Aorta (tissue), 5 donors: ENCODE measurements at regions not wholly inside any gene's neighbourhood (a gene's known extent, or its start where the extent isn't known, plus 50 kb on each side); places are given as distances from the start of the nearest gene placed in this dataset.

Experiments used
- ATAC-seq: fragments of 200-7000 bp; cut with Tn5 transposase; one replicate; pipeline ENCODE4 v1.9.1; 2022; ENCODE audit warnings: moderate library complexity; ENCODE audit not compliant: low FRiP score
- DNase-seq, 2 donors: peaks; one replicate each; pipeline ENCODE4 v3.0.0-alpha.2; 2020
- H3K27ac ChIP-seq, 2 donors: one replicate each; pipeline ENCODE4 v1.5.1; 2013; ENCODE audit warnings: low read length in 2 of 2, mild to moderate bottlenecking in 2 of 2, moderate library complexity in 2 of 2, control low read depth in 1 of 2, inconsistent platforms in 1 of 2, low read depth in 1 of 2
- H3K27me3 ChIP-seq, 2 donors: one replicate each; pipeline ENCODE4 v1.6.1; 2013; ENCODE audit warnings: control low read depth in 1 of 2, low read length in 1 of 2, mild to moderate bottlenecking in 1 of 2, moderate library complexity in 1 of 2; ENCODE audit not compliant: insufficient read depth in 2 of 2, control insufficient read depth in 1 of 2
- H3K36me3 ChIP-seq, 2 donors: one replicate each; pipeline ENCODE4 v1.6.1; 2013; ENCODE audit warnings: control low read depth in 1 of 2, low read length in 1 of 2, mild to moderate bottlenecking in 1 of 2; ENCODE audit not compliant: insufficient read depth in 2 of 2, control insufficient read depth in 1 of 2
- H3K4me1 ChIP-seq, 2 donors: one replicate each; pipeline ENCODE4 v1.6.1; 2013; ENCODE audit warnings: low read length in 2 of 2, control low read depth in 1 of 2, mild to moderate bottlenecking in 1 of 2, moderate library complexity in 1 of 2; ENCODE audit not compliant: insufficient read depth in 2 of 2, control insufficient read depth in 1 of 2
- H3K4me3 ChIP-seq, 2 donors: one replicate each; pipeline ENCODE4 v1.5.1; 2013; ENCODE audit warnings: low read length in 2 of 2, control low read depth in 1 of 2, mild to moderate bottlenecking in 1 of 2
- H3K9me3 ChIP-seq: one replicate; pipeline ENCODE4 v1.6.1; 2013; ENCODE audit warnings: mild to moderate bottlenecking, low read length; ENCODE audit not compliant: control insufficient read depth
- WGBS, 2 donors: extraction: QIAGEN DNeasy Blood & Tissue Kit; methylation state at CpG; one replicate each; pipeline ENCODE4 v1.1.7; 2013; 5-methylcytosine and 5-hydroxymethylcytosine counted together
- intact Hi-C, 2 donors: fragments of 100-400 bp; cut with DNase I; formaldehyde crosslinking; loops; one replicate each; pipeline versions ENCODE4 v1.14.2 to v1.15.0; 2022
- donor health status: healthy with polysubstance abuse.
- donor health status: Bipolar disorder and iron deficiency.
- donor health status: DM: no; HTN: no; CAD: no.
- donor health status: DM: no; HTN: no; CAD: no.
- donor health status: DM: yes; HTN: yes; CAD: no.

- ATAC-seq (peak; percentile 64), DNase-seq (peak; percentile 82 to 84)
- intact Hi-C loops, result loop anchor here (2.0 to 10.0 kb wide), 4 partner anchors 63 to 95 kb away; no protein-coding TSS in a partner anchor
- H3K36me3 ChIP-seq, result no peaks in the 10 kb centered on the region
- H3K9me3 ChIP-seq, result no peaks in the 10 kb centered on the region
- H3K4me3 ChIP-seq, result no peak overlapping the region
- peak overlapping the region; percentile 88 to 93 for H3K27ac ChIP-seq
- peaks cover 13 to 16% of the 10 kb centered on the region in 2 donors for H3K4me1 ChIP-seq
- WGBS, 2 donors, result 3 to 5% methylated on average over 13 of the region's 13 CpGs
- no peaks in the 10 kb centered on the region for H3K27me3 ChIP-seq
These were observed 80.2 kb upstream of the PKDCC start for GRCh38 chr2:41967476-41968181.

DNA sequence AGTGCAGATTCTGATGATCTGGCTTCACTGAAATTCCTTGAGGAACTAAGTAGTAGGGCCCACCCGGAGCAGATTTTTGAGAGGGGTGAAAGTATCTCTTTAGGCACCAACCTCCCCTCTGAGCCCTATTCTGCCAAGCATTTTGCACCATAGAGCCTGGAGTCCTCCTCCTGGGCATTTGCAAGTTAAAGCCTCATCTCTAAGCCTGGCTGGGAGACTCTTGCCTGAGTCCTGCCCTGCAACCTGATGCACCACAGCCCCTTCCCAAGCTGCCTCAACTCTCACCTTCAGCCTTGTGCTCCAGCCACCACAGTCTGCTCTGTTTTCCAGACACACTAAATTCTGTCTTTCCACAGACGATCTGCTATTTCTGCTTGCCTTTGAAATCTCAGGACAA lies 79.6 kb upstream of the PKDCC start:
- no peak for ATAC-seq
- WGBS, 2 donors, result 13 to 17% methylated on average over 2 of the region's 2 CpGs
- intact Hi-C loops, result loop anchor here (5.0 to 10.0 kb wide), 3 partner anchors 63 to 96 kb away; no protein-coding TSS in a partner anchor

GRCh38 chr2:41970988-41971660 lies 76.7 kb upstream of the PKDCC start:
- DNase-seq (no peak), ATAC-seq (no peak)
- H3K27me3 ChIP-seq, result no peaks in the 10 kb centered on the region
- peaks cover 0 to 5% of the 10 kb centered on the region in 2 donors for H3K4me1 ChIP-seq
- H3K36me3 ChIP-seq, result no peaks in the 10 kb centered on the region
- intact Hi-C loops, result no loop called here
- no peak overlapping the region for H3K27ac ChIP-seq
- WGBS, 2 donors, result 75 to 81% methylated on average over 8 of the region's 8 CpGs
- H3K9me3 ChIP-seq, result no peaks in the 10 kb centered on the region
- H3K4me3 ChIP-seq, result no peak overlapping the region

More for the DNA sequence above, 79.6 kb upstream of the PKDCC start:
- Histone ChIP-seq H3K4me1 (peaks cover 13 to 16% of the 10 kb centered on the region in 2 donors), H3K27ac (peak overlapping the region in 1 of 2 donors; percentile 88), H3K4me3 (no peak overlapping the region), H3K36me3 (no peaks in the 10 kb centered on the region), H3K9me3 (no peaks in the 10 kb centered on the region), H3K27me3 (no peaks in the 10 kb centered on the region)
- no peak for DNase-seq

GRCh38 chr2:41972179-41972578 lies 75.6 kb upstream of the PKDCC start:
- H3K36me3 ChIP-seq, result no peaks in the 10 kb centered on the region
- no peaks in the 10 kb centered on the region for H3K27me3 ChIP-seq
- no peak for DNase-seq
- intact Hi-C loops, result no loop called here
- H3K4me1 ChIP-seq, result peaks cover 0 to 4% of the 10 kb centered on the region in 2 donors
- ATAC-seq, result no peak
- H3K4me3 ChIP-seq, result no peak overlapping the region
- H3K9me3 ChIP-seq, result no peaks in the 10 kb centered on the region
- H3K27ac ChIP-seq, result no peak overlapping the region
- WGBS, 2 donors, result 93 to 98% methylated on average over 2 of the region's 2 CpGs

DNA sequence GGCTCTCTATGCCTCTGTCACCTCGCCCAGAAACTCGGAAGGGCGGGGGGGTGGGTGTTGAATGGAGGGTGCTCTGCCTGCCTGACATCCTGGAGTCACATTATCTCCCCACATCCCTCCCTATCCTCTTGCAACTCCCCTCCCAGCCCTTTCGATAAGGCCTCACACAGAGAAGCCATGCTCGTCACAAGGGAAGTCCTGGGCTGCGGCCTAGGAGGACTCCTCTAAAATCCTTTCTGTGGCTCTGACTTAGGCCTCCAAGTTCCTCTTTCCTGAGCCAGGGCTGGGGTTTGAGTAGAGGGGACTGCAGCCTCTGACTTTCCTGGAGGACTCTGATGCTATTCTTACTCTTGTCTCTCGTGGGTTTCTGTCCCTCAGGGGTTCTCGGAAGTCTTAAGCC lies 75.0 kb upstream of the PKDCC start:
- Histone ChIP-seq H3K4me3 (no peak overlapping the region), H3K36me3 (no peaks in the 10 kb centered on the region), H3K27me3 (no peaks in the 10 kb centered on the region), H3K27ac (no peak overlapping the region), H3K9me3 (no peaks in the 10 kb centered on the region), H3K4me1 (no peaks in the 10 kb centered on the region)
- 91 to 93% methylated on average over 8 of the region's 8 CpGs for WGBS, 2 donors
- DNase-seq (no peak), ATAC-seq (no peak)
- intact Hi-C loops, result no loop called here

GRCh38 chr2:41973871-41974270 lies 74.0 kb upstream of the PKDCC start:
- Histone ChIP-seq H3K27me3 (no peaks in the 10 kb centered on the region), H3K36me3 (no peaks in the 10 kb centered on the region), H3K9me3 (no peaks in the 10 kb centered on the region), H3K4me3 (no peak overlapping the region), H3K27ac (no peak overlapping the region), H3K4me1 (no peaks in the 10 kb centered on the region)
- intact Hi-C loops, result no loop called here
- WGBS, 2 donors, result 80 to 81% methylated on average over 4 of the region's 4 CpGs
- ATAC-seq, result no peak
- DNase-seq, result no peak

GRCh38 chr2:41981417-41981816 lies 66.4 kb upstream of the PKDCC start:
- H3K27me3 ChIP-seq, result no peaks in the 10 kb centered on the region

DNA sequence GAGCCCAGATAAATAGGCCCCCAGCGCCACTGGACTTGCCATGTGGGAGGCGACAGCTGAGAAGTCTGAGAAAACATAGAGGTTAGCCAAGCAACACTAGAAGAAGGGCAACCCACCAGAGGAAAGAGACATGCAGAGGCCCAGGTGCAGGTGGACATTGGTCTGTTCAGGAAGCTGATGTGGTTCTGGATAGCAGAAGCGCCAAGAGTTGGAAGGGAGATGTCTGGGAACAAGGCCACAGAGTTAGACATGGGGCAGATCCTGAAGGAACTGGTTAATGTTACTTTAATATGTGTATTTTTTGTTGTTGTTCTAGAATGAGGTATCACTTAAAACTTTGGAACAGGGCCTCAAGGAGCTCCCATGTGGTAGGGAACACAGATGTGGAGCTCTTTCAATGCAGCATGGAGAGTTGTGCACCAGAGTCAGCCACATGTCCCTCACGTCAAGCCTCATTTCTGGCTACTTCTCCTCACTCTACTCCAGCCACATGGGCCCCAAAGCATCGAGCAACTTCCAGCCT lies 62.2 kb upstream of the PKDCC start:
- Histone ChIP-seq H3K4me1 (peaks cover 0 to 4% of the 10 kb centered on the region in 2 donors), H3K9me3 (no peaks in the 10 kb centered on the region), H3K27ac (no peak overlapping the region), H3K27me3 (no peaks in the 10 kb centered on the region), H3K4me3 (no peak overlapping the region), H3K36me3 (no peaks in the 10 kb centered on the region)
- no peak for ATAC-seq
- no peak for DNase-seq
- intact Hi-C loops, result no loop called here
- 86 to 92% methylated on average over 5 of the region's 5 CpGs for WGBS, 2 donors

More at GRCh38 chr2:41981417-41981816, 66.4 kb upstream of the PKDCC start:
- 91 to 97% methylated on average over 1 of the region's 1 CpG for WGBS, 2 donors
- DNase-seq (no peak), ATAC-seq (no peak)
- intact Hi-C loops, result no loop called here
- H3K4me3 ChIP-seq, result no peak overlapping the region
- H3K9me3 ChIP-seq, result no peaks in the 10 kb centered on the region
- H3K4me1 ChIP-seq, result no peaks in the 10 kb centered on the region
- H3K27ac ChIP-seq, result no peak overlapping the region
- no peaks in the 10 kb centered on the region for H3K36me3 ChIP-seq
